BE2C (cell line): ENCODE measurements at regions not wholly inside any gene's neighbourhood (a gene's known extent, or its start where the extent isn't known, plus 50 kb on each side); places are given as distances from the start of the nearest gene placed in this dataset.

ENCODE experiments used
- DNase-seq: peaks from one replicate; pipeline ENCODE4 v3.0.0-alpha.2; 2020
- H3K27me3 ChIP-seq: fragments of 250-450 bp; sonication (Bioruptor Pico); 2 replicates; pipeline ENCODE4 v1.5.1; 2020; ENCODE audit warnings: mild to moderate bottlenecking
- H3K36me3 ChIP-seq: fragments of 250-450 bp; sonication (Bioruptor Pico); 2 replicates; pipeline ENCODE4 v1.5.1; 2020; ENCODE audit warnings: mild to moderate bottlenecking
- H3K4me1 ChIP-seq: fragments of 250-450 bp; sonication (Bioruptor Pico); 2 replicates; pipeline ENCODE4 v1.5.1; 2020
- H3K4me3 ChIP-seq: 2 replicates; pipeline ENCODE4 v1.5.1; 2011; ENCODE audit warnings: low read depth, low read length
- H3K9me3 ChIP-seq: fragments of 250-450 bp; sonication (Bioruptor Pico); 2 replicates; pipeline ENCODE4 v1.5.1; 2020
- TF ChIP-seq, protein P1 (sequence below): IDR thresholded peaks from 2 replicates; pipeline ENCODE4 v1.5.1; 2012; ENCODE audit warnings: mild to moderate bottlenecking, low read depth, low read length

DNA sequence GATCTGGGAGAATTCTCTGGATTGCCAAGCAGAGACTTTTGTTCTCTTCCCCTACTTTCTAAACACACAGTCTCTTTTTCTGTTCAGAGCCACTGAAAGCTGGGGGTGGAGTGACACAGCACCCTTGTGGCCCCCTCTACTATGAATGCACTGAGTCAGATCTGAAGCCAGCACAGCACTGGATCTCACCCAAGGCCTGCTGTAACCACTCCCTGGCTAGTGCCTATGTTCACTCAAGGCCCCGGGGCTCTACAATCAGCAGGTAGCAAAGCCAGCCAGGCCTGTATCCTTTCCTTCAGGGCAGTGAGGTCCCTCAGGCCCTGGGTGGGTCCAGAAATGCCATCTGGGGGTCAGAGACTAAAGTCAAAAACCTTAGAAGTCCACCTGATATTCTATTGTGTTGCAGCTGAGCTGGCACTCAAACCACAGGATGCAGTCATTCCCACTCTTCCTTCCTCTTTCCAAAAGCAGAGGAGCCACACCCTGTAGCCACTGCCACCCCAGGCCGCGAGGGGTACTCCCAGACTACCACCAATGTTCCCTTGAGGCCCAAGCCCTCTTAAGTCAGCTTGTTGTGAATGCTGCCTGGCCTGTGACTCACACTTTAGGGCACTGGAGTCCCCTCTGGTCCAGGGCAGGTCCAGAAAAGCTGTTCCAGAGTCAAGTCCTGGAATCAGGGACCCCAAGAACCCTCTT lies 110.1 kb upstream of the RXFP2 start:
- Histone ChIP-seq H3K9me3 (no peaks in the 10 kb centered on the region), H3K4me1 (no peaks in the 10 kb centered on the region), H3K27me3 (no peaks in the 10 kb centered on the region), H3K4me3 (no peak overlapping the region), H3K36me3 (no peaks in the 10 kb centered on the region)
- TF ChIP-seq, protein P1, sequence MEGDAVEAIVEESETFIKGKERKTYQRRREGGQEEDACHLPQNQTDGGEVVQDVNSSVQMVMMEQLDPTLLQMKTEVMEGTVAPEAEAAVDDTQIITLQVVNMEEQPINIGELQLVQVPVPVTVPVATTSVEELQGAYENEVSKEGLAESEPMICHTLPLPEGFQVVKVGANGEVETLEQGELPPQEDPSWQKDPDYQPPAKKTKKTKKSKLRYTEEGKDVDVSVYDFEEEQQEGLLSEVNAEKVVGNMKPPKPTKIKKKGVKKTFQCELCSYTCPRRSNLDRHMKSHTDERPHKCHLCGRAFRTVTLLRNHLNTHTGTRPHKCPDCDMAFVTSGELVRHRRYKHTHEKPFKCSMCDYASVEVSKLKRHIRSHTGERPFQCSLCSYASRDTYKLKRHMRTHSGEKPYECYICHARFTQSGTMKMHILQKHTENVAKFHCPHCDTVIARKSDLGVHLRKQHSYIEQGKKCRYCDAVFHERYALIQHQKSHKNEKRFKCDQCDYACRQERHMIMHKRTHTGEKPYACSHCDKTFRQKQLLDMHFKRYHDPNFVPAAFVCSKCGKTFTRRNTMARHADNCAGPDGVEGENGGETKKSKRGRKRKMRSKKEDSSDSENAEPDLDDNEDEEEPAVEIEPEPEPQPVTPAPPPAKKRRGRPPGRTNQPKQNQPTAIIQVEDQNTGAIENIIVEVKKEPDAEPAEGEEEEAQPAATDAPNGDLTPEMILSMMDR, result no peak
- no peak for DNase-seq

DNA sequence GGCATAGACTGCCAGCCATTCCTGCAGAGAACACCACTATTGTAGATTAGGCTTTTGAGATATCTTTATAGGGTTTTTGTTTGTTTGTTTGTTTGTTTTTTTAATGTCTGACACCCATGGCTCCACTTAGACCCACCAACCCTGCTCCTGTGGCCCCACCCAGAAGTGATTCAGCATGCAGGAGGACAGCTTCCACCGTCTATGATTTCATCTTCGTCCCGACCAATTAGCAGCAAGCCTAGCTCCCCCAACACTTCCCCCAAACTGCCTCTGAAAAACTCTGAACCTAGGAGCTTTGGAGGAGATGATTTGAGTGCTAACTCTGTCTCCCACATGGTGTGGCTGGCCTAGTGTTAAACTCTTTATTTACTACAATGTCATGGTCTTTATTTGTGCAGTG lies 108.3 kb upstream of the RXFP2 start:
- Histone ChIP-seq H3K4me1 (no peaks in the 10 kb centered on the region), H3K4me3 (no peak overlapping the region), H3K36me3 (no peaks in the 10 kb centered on the region), H3K27me3 (no peaks in the 10 kb centered on the region), H3K9me3 (no peaks in the 10 kb centered on the region)
- TF ChIP-seq, protein P1, result no peak
- DNase-seq, result no peak

- H3K4me3 ChIP-seq, result no peak overlapping the region
- H3K36me3 ChIP-seq, result no peaks in the 10 kb centered on the region
- DNase-seq, result no peak
- no peaks in the 10 kb centered on the region for H3K27me3 ChIP-seq
- H3K9me3 ChIP-seq, result no peaks in the 10 kb centered on the region
- H3K4me1 ChIP-seq, result no peaks in the 10 kb centered on the region
- TF ChIP-seq, protein P1, result no peak
These were observed 107.6 kb upstream of the RXFP2 start for GRCh38 chr13:31631746-31632145.

- TF ChIP-seq, protein P1, result no peak
- Histone ChIP-seq H3K27me3 (no peaks in the 10 kb centered on the region), H3K9me3 (no peaks in the 10 kb centered on the region), H3K4me3 (no peak overlapping the region), H3K4me1 (no peaks in the 10 kb centered on the region), H3K36me3 (no peaks in the 10 kb centered on the region)
- DNase-seq, result no peak
These were observed 100.7 kb upstream of the RXFP2 start for GRCh38 chr13:31638577-31638976.

GRCh38 chr13:31639443-31640163 lies 99.7 kb upstream of the RXFP2 start:
- Histone ChIP-seq H3K4me1 (no peaks in the 10 kb centered on the region), H3K36me3 (no peaks in the 10 kb centered on the region), H3K9me3 (no peaks in the 10 kb centered on the region), H3K4me3 (no peak overlapping the region), H3K27me3 (no peaks in the 10 kb centered on the region)
- DNase-seq, result no peak
- TF ChIP-seq, protein P1, result no peak

- Histone ChIP-seq H3K4me1 (peaks cover 11% of the 10 kb centered on the region), H3K9me3 (no peaks in the 10 kb centered on the region), H3K36me3 (no peaks in the 10 kb centered on the region), H3K27me3 (no peaks in the 10 kb centered on the region), H3K4me3 (no peak overlapping the region)
- DNase-seq, result no peak
- TF ChIP-seq, protein P1, result no peak
These were observed 89.6 kb upstream of the RXFP2 start for GRCh38 chr13:31649766-31650165.
